ENCODE measurements at regions not wholly inside any gene's neighbourhood (a gene's known extent, or its start where the extent isn't known, plus 50 kb on each side); places are given as distances from the start of the nearest gene placed in this dataset.

DNA sequence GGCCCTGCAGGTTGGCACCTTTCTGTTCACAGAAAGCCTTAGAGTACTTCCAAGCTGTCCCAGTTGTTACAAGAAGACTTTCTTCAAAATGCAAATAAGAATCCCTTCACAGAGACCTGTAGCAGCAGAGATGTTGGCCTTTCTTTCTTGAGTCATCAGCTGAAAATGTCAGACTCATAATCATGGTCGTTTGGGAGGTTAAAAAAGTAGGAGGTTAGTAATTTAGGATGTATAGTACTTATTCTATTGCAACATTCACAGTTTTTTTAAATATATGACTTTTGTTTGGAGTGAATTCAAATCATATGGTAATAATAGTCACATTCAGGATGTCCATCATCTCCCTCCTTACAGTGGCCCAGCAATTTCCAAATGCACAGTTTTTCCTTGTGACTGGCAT lies 223.9 kb upstream of the GLI3 start:
- no peak for TF ChIP-seq POLR2A (IDR thresholded peaks at IDR 0.05)
- TF ChIP-seq, protein P1, sequence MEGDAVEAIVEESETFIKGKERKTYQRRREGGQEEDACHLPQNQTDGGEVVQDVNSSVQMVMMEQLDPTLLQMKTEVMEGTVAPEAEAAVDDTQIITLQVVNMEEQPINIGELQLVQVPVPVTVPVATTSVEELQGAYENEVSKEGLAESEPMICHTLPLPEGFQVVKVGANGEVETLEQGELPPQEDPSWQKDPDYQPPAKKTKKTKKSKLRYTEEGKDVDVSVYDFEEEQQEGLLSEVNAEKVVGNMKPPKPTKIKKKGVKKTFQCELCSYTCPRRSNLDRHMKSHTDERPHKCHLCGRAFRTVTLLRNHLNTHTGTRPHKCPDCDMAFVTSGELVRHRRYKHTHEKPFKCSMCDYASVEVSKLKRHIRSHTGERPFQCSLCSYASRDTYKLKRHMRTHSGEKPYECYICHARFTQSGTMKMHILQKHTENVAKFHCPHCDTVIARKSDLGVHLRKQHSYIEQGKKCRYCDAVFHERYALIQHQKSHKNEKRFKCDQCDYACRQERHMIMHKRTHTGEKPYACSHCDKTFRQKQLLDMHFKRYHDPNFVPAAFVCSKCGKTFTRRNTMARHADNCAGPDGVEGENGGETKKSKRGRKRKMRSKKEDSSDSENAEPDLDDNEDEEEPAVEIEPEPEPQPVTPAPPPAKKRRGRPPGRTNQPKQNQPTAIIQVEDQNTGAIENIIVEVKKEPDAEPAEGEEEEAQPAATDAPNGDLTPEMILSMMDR (IDR thresholded peaks at IDR 0.05): no peak

All from Peyer's patch (tissue), 4 donors.